ENCODE measurements at regions not wholly inside any gene's neighbourhood (a gene's known extent, or its start where the extent isn't known, plus 50 kb on each side); places are given as distances from the start of the nearest gene placed in this dataset.

DNA sequence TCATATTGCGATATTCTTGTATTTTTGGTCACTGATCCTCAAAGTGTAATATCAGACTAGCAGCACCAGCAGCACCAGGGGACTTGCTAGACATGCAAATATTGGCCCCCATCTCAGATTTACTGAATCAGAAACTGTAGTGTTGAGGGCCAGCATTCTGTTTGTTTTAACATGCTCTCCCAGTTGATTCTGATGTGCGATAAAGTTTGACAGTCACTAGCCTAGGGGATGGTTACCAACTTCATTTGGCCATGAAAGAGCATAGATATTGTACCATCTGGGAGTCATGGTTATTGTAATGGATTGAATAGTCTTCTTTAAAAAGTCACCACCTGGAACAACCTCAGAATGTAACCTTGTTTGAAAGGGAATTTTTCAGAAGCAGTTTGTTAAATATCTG lies 1090.4 kb upstream of the RAG2 start:
- TF ChIP-seq, protein P1, sequence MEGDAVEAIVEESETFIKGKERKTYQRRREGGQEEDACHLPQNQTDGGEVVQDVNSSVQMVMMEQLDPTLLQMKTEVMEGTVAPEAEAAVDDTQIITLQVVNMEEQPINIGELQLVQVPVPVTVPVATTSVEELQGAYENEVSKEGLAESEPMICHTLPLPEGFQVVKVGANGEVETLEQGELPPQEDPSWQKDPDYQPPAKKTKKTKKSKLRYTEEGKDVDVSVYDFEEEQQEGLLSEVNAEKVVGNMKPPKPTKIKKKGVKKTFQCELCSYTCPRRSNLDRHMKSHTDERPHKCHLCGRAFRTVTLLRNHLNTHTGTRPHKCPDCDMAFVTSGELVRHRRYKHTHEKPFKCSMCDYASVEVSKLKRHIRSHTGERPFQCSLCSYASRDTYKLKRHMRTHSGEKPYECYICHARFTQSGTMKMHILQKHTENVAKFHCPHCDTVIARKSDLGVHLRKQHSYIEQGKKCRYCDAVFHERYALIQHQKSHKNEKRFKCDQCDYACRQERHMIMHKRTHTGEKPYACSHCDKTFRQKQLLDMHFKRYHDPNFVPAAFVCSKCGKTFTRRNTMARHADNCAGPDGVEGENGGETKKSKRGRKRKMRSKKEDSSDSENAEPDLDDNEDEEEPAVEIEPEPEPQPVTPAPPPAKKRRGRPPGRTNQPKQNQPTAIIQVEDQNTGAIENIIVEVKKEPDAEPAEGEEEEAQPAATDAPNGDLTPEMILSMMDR (IDR thresholded peaks at IDR 0.05 in 8 of 11, conservative IDR thresholded peaks at IDR 0.05 in 3 of 11): no peak
- TF ChIP-seq POLR2AphosphoS5 (IDR thresholded peaks at IDR 0.05): no peak

All from spleen (tissue), 7 donors.